A673 (cell line): ENCODE measurements at regions not wholly inside any gene's neighbourhood (a gene's known extent, or its start where the extent isn't known, plus 50 kb on each side); places are given as distances from the start of the nearest gene placed in this dataset.

Experiments used
- BruUV-seq: library from RNA; stranded (reverse); fragments of 400-500 nt; replicated peaks from 2 replicates; lab custom pipeline; 2021; lab: Mats Ljungman, UMichigan
- CTCF ChIA-PET: fragments of 300-600 bp; sonication (Branson Sonifier 250); formaldehyde crosslinking; loops from one replicate; lab custom pipeline; 2022; ENCODE audit warnings: antibody characterized with exemption; lab: Charles Lee
- POLR2A ChIA-PET: fragments of 300-600 bp; sonication (Branson Sonifier 250); formaldehyde crosslinking; loops from one replicate; lab custom pipeline; 2022; ENCODE audit warnings: antibody characterized with exemption; ENCODE audit not compliant: low non-redundant PET; lab: Charles Lee
- DNase-seq: peaks from one replicate; pipeline ENCODE4 v3.0.0-alpha.2; 2015; ENCODE audit warnings: low spot score
- H3K27ac ChIP-seq: fragments of 200-600 bp; sonication (generic); 2 replicates; pipeline ENCODE4 v1.5.1; 2016; ENCODE audit warnings: mixed run types, low read depth, mild to moderate bottlenecking, mixed read lengths, antibody characterized with exemption, low read length; ENCODE audit not compliant: poor library complexity, severe bottlenecking
- H3K27me3 ChIP-seq: fragments of 200-600 bp; sonication (generic); replicated peaks from 2 replicates; pipeline ENCODE4 v1.6.1; 2017; ENCODE audit warnings: mixed run types, low read depth, mild to moderate bottlenecking, mixed read lengths, antibody characterized with exemption, low read length; ENCODE audit not compliant: insufficient read depth, poor library complexity
- H3K36me3 ChIP-seq: fragments of 200-600 bp; sonication (generic); 2 replicates; pipeline ENCODE4 v1.6.1; 2016; ENCODE audit warnings: mixed run types, mild to moderate bottlenecking, mixed read lengths, antibody characterized with exemption, low read length; ENCODE audit not compliant: insufficient read depth, poor library complexity, severe bottlenecking
- H3K4me1 ChIP-seq: fragments of 200-600 bp; sonication (generic); 2 replicates; pipeline ENCODE4 v1.6.1; 2017; ENCODE audit warnings: mixed run types, mild to moderate bottlenecking, mixed read lengths, antibody characterized with exemption, low read length; ENCODE audit not compliant: insufficient read depth, poor library complexity, severe bottlenecking
- H3K4me3 ChIP-seq: fragments of 200-600 bp; sonication (generic); 2 replicates; pipeline ENCODE4 v1.5.1; 2016; ENCODE audit warnings: low read depth, mixed run types, mild to moderate bottlenecking, mixed read lengths, low read length; ENCODE audit not compliant: poor library complexity, severe bottlenecking
- H3K9me3 ChIP-seq: fragments of 200-600 bp; sonication (generic); 2 replicates; pipeline ENCODE4 v1.6.1; 2016; ENCODE audit warnings: mixed run types, low read depth, mild to moderate bottlenecking, mixed read lengths, antibody characterized with exemption, low read length; ENCODE audit not compliant: poor library complexity, severe bottlenecking
- EZH2 ChIP-seq: fragments of 200-600 bp; sonication (generic); IDR thresholded peaks from 2 replicates; pipeline ENCODE4 v1.6.1; 2017; ENCODE audit warnings: borderline replicate concordance, low read depth, mild to moderate bottlenecking, mixed read lengths, antibody characterized with exemption, low read length; ENCODE audit not compliant: poor library complexity, severe bottlenecking
- intact Hi-C: fragments of 100-400 bp; cut with micrococcal nuclease; formaldehyde crosslinking; loops from one replicate; pipeline ENCODE4 v1.10.0; 2022; ENCODE audit not compliant: unreplicated experiment
- TF ChIP-seq, protein P1 (sequence below): fragments of 300-800, 200-600 bp; sonication (generic); conservative IDR thresholded peaks from 2 replicates; pipeline ENCODE4 v1.5.1; 2017; ENCODE audit warnings: low read depth, mild to moderate bottlenecking, antibody characterized with exemption, low read length, moderate library complexity, mixed read lengths

DNA sequence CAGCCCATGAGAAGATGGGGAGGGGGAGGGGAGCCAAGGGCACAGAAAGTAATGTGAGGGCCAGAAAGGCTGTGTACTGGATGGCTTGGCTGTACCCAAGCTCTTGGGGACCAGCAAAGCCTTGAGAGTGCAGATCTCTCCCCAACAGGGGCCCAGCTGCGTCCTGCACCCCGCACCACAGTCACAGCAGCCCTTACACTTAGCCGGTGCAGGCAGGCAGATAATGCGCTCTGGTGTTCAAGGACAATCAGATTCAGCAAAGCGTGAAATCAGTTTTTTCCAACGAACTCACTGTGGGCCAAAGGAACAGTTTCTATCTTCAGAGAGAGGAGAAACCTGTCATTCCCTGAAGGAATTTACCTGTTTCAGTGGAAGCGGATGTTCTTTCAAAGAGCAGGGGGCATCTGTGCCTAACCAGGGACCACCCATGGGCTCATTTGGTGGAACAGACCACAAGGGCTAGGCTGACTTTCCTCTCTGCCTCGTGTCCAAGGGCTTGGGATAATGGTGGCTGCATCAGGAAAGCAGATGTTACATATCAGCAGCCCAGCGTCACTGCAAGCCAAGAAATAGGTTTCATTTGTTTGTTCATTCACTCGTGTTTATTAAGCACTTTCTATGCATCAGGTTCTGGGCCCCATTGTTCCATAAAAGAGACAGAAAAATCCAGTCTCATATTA is 81.2 kb upstream of the SPON1 start:
- ChIA-PET CTCF (no interaction called here), POLR2A (no interaction called here)
- H3K27ac ChIP-seq = no peak overlapping the region
- no peak for DNase-seq
- no peaks in the 10 kb centered on the region for H3K36me3 ChIP-seq
- TF ChIP-seq EZH2 = no peak
- TF ChIP-seq, protein P1, sequence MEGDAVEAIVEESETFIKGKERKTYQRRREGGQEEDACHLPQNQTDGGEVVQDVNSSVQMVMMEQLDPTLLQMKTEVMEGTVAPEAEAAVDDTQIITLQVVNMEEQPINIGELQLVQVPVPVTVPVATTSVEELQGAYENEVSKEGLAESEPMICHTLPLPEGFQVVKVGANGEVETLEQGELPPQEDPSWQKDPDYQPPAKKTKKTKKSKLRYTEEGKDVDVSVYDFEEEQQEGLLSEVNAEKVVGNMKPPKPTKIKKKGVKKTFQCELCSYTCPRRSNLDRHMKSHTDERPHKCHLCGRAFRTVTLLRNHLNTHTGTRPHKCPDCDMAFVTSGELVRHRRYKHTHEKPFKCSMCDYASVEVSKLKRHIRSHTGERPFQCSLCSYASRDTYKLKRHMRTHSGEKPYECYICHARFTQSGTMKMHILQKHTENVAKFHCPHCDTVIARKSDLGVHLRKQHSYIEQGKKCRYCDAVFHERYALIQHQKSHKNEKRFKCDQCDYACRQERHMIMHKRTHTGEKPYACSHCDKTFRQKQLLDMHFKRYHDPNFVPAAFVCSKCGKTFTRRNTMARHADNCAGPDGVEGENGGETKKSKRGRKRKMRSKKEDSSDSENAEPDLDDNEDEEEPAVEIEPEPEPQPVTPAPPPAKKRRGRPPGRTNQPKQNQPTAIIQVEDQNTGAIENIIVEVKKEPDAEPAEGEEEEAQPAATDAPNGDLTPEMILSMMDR = no peak
- H3K4me3 ChIP-seq = no peak overlapping the region
- no TSS peak for BruUV-seq
- H3K27me3 ChIP-seq = no peaks in the 10 kb centered on the region
- H3K9me3 ChIP-seq = no peaks in the 10 kb centered on the region
- intact Hi-C loops = no loop called here
- H3K4me1 ChIP-seq = no peaks in the 10 kb centered on the region

DNA sequence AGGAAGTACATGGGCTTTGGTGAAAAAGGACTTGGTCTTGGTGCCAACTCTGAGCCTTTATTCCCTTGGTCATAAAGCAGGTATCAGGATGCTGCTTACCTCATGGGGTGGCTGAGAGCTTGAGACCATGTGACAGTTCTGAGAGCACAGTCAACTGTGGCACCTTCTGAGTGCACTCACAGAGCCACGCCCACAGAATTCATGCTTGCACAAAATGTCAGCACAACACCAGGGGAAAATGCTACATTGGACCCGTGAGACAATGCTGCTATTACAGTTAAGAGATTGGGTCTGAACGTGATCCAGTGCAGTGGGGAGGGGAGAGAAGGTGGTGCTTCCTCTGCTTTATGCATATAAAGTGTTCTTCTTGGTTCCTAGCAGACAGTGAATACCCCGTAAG is 79.5 kb upstream of the SPON1 start:
- CTCF ChIA-PET = no interaction called here
- no peak for DNase-seq
- Histone ChIP-seq H3K4me3 (no peak overlapping the region), H3K4me1 (no peaks in the 10 kb centered on the region), H3K27ac (no peak overlapping the region), H3K27me3 (no peaks in the 10 kb centered on the region), H3K9me3 (no peaks in the 10 kb centered on the region), H3K36me3 (no peaks in the 10 kb centered on the region)
- POLR2A ChIA-PET = interaction anchor here (0.7 kb wide), 1 partner anchor 69 kb away, joined by 3 read pairs; no protein-coding TSS in a partner anchor
- TF ChIP-seq, protein P1 = no peak
- no peak for TF ChIP-seq EZH2
- intact Hi-C loops = no loop called here
- no TSS peak for BruUV-seq

DNA sequence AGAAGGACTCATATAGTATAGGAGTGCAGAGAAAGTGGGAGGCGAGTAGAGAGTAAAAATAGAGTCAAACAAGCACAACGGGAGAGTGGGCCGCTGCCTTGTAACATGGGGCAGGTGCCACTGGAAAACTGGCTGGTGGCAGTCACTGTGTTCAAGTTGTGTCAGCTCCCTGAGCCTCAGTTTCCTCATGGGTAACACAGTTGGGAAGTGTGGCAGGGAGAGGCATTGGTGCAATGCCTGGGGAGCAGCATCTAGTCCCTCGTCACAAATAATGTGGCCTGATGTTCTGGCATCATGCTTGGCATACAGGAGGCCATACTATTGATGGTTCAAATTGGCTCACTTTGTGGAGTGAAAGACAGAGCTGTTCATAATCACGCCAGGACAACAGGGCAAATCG is 78.9 kb upstream of the SPON1 start:
- Histone ChIP-seq H3K27ac (no peak overlapping the region), H3K4me1 (no peaks in the 10 kb centered on the region), H3K9me3 (no peaks in the 10 kb centered on the region), H3K27me3 (no peaks in the 10 kb centered on the region), H3K4me3 (no peak overlapping the region), H3K36me3 (no peaks in the 10 kb centered on the region)
- ChIA-PET POLR2A (interaction anchor here (0.7 kb wide), 1 partner anchor 68 kb away, joined by 3 read pairs; no protein-coding TSS in a partner anchor), CTCF (no interaction called here)
- DNase-seq = no peak
- intact Hi-C loops = no loop called here
- TF ChIP-seq EZH2 = no peak
- TF ChIP-seq, protein P1 = no peak
- no TSS peak for BruUV-seq
